Left forelimb (tissue), 1 donor: ENCODE measurements at regions not wholly inside any gene's neighbourhood (a gene's known extent, or its start where the extent isn't known, plus 50 kb on each side); places are given as distances from the start of the nearest gene placed in this dataset.
"Not testable (repeated sequence)": the region's sequence is repeated elsewhere in the genome, so short reads cannot be mapped to it uniquely, and the experiment has no call there.

ENCODE experiments used
- DNase-seq: peaks from one replicate; pipeline ENCODE4 v3.0.0-alpha.2; 2018; ENCODE audit warnings: low spot score

GRCh38 chr5:124619121-124619520 lies 127.3 kb downstream of the ZNF608 start:
- no peak for DNase-seq

- DNase-seq = no peak
These were observed 128.7 kb downstream of the ZNF608 start for GRCh38 chr5:124617787-124618186.

GRCh38 chr5:124614836-124615385 lies 131.5 kb downstream of the ZNF608 start:
- DNase-seq = no peak

- no peak for DNase-seq
These were observed 132.3 kb downstream of the ZNF608 start for GRCh38 chr5:124614105-124614504.

GRCh38 chr5:124613273-124613953 lies 133.0 kb downstream of the ZNF608 start:
- DNase-seq = no peak

- no peak for DNase-seq
These were observed 134.4 kb downstream of the ZNF608 start for GRCh38 chr5:124612023-124612422.

GRCh38 chr5:124611262-124611661 lies 135.2 kb downstream of the ZNF608 start:
- DNase-seq = not testable (repeated sequence)

GRCh38 chr5:124609685-124610084 lies 136.8 kb downstream of the ZNF608 start:
- not testable (repeated sequence) for DNase-seq

GRCh38 chr5:124606543-124606942 lies 139.9 kb downstream of the ZNF608 start:
- DNase-seq = no peak

- DNase-seq = no peak
These were observed 140.3 kb downstream of the ZNF608 start for GRCh38 chr5:124606093-124606492.

- DNase-seq = peak; percentile 76
These were observed 140.9 kb downstream of the ZNF608 start for GRCh38 chr5:124605541-124605940.

GRCh38 chr5:124604419-124604818 lies 142.0 kb downstream of the ZNF608 start:
- no peak for DNase-seq

- DNase-seq = no peak
These were observed 143.4 kb downstream of the ZNF608 start for GRCh38 chr5:124602925-124603650.

GRCh38 chr5:124599028-124599973 lies 147.1 kb downstream of the ZNF608 start:
- DNase-seq = no peak

GRCh38 chr5:124596595-124597421 lies 149.6 kb downstream of the ZNF608 start:
- no peak for DNase-seq

GRCh38 chr5:124593952-124594351 lies 152.5 kb downstream of the ZNF608 start:
- DNase-seq = no peak

GRCh38 chr5:124592891-124593290 lies 153.5 kb downstream of the ZNF608 start:
- no peak for DNase-seq

GRCh38 chr5:124591583-124591982 lies 154.9 kb downstream of the ZNF608 start:
- DNase-seq = no peak

- DNase-seq = no peak
These were observed 155.8 kb downstream of the ZNF608 start for GRCh38 chr5:124590686-124591085.

GRCh38 chr5:124587280-124587679 lies 159.2 kb downstream of the ZNF608 start:
- DNase-seq = no peak

GRCh38 chr5:124584991-124585715 lies 161.3 kb downstream of the ZNF608 start:
- no peak for DNase-seq
